HUDEP-2 (cell line): ENCODE measurements at regions not wholly inside any gene's neighbourhood (a gene's known extent, or its start where the extent isn't known, plus 50 kb on each side); places are given as distances from the start of the nearest gene placed in this dataset.
A peak's percentile ranks its signal among the peaks of the same experiment; 100 is the strongest.
"Not testable (repeated sequence)": the region's sequence is repeated elsewhere in the genome, so short reads cannot be mapped to it uniquely, and the experiment has no call there.

Source experiments
- DNase-seq, 76 experiments: peaks; one replicate each; lab custom pipeline; 2025; ENCODE audit not compliant: unreplicated experiment in 76 of 76; lab: John Stamatoyannopoulos, UW

DNA sequence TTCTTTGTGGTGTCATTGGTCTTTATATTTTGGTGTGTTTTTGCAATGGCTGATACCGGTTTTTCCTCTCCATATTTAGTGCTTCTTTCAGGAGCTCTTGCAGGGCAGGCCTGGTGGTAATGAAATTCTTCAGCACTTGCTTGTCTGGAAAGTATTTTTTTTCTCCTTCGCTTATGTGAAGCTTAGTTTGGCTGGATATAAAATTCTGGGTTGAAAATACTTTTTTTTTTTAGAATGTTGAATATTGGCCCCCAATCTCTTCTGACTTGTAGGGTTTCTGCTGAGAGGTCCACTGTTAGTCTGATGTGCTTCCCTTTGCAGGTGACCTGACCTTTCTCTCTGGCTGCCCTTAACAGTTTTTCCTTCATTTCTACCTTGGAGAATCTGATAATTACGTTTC lies 82.7 kb downstream of the XCL2 start:
- not testable (repeated sequence) for DNase-seq

DNA sequence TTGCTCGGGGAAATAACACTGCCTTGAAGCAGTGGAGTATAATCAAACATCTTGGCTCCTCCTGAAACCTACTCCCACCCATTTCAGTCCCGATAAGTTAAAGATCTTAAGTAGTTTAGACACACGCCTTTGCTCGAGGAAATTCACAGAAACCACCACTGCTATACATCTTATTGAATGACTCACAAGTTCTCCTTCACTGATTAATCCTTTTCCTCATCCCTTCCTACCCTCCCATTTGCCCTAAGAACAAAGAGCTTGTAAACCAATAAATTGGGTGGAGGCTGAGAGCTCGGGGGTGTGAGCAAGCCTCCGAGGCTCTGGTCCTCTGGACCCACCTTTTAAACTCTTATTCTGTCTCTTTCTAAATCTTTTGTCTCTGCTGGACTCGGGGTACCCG lies 86.5 kb downstream of the XCL2 start:
- DNase-seq, result peak in 2 of 76 experiments; percentile 4 to 17

DNA sequence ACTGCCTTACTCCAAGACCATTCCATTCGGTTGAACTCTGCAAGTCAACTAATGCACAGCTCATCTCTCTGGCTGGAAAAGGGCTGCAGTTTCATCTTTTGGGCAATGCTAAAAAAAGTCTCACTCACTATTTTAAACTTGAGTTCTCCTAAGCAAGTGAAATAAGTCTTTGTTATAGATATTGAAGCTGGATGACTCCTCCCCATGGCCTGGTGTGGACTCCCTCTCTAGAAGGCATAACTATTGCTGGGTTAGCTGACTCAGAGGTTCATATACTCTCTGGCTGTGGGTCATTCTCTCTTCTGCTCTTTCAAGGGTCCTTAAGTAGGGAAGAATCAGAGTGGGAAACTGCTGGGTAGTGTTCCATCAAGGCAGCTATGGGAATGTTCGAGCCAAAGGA lies 88.0 kb downstream of the XCL2 start:
- DNase-seq, result no peak

- no peak for DNase-seq
These were observed 89.5 kb downstream of the XCL2 start for GRCh38 chr1:168454211-168454815.

DNA sequence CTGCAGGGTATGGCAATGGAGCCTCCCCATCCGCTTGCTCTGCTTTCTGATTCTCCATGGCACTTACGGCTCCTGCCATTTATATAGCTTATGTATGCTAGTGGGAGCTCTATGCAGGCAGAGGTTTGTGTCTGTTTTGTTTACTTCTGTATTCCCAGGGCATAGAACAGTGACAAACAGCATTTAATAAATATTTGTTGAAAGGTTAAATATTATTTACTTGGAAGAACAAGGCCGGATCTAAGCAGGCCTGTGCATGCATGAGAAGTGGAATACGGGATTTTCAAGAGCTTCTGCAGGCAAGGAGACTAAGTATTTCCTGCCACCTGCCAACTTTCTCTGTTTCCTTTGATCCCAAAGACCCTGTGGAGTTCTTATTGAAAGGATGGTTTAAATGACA lies 90.7 kb downstream of the XCL2 start:
- no peak for DNase-seq

- DNase-seq, result peak in 8 of 76 experiments; percentile 0 to 21 (median 13)
These were observed 91.5 kb downstream of the XCL2 start for GRCh38 chr1:168452329-168452728.

DNA sequence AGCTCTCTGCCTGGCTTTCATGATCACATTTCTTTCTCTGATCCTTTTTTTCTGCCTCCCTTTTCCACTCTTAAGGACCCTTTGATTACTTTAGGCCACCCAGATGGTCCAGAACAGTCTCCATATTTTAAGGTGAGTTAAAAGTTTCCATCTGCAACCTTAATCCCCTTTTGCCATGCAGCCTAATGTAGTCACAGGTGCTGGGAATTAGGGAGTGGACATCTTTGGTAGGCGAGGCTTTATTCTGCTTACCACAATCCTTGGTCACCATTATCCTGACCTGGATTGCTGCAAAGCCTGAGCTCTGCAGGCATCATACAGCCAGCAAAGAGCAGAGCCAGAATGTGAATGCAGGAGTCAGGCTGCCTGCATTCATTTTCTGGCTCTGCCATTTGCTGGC lies 95.9 kb downstream of the XCL2 start:
- no peak for DNase-seq

DNA sequence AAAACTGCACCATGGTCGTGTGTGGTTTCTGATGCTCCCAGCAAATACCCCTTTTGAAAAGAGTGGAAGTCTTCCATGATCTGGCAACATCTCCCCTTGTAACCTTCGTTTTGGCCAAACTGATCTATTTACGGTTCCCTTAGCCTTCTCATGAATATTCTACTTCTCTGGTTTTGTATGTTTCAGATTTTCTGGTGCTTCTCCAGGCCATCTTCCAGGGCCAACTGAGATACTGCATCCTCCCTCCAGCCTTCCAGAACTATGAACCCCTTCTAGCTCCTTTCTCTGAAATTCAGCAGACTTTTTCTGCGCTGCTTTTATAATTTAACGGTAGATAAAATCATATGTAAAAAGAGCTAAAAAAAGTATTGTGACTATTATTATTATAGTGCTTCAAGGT lies 97.7 kb downstream of the XCL2 start:
- no peak for DNase-seq

DNA sequence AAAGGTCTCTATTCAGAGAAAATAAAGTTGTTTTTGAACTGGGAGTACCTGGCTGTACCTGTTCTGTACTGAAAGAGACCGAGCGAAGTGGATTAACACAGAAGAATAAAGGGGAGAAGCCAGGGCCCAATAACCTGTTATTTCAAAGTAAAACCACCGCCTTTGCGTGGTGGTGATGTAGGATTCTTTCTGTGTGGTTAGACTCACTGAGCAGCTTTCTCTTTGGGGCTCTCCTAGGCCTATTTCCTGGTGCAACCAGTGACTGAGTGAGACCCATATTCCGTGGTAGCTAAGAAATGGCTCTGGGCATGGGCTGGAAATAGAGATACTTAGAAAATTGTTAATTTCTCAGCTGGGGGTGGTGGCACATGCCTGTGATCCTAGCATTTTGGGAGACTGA lies 99.9 kb downstream of the XCL2 start:
- no peak for DNase-seq

- no peak for DNase-seq
These were observed 100.4 kb downstream of the XCL2 start for GRCh38 chr1:168443356-168443755.

DNA sequence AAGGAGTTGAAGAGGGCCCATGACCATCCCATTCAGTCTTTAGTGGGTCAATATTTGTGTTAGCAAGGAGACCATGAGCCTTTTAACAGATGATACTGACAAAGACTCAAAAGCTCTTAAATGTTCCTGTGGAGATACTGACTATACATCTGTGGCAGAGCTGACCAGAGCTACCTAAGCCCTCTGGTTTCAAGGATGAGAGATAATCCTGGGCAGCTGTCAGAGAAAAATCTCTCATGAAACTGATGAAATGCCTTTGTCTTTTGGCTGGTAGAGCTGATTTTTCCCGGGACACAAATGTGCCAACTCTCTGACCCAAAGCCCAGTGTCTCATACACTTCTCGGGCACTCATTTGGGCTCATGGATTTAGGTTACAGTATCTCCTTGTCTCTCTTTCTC lies 100.9 kb downstream of the XCL2 start:
- no peak for DNase-seq

- DNase-seq, result no peak
These were observed 102.1 kb downstream of the XCL2 start for GRCh38 chr1:168441745-168442144.

GRCh38 chr1:168439456-168440375 lies 104.1 kb downstream of the XCL2 start:
- peak in 59 of 76 experiments; percentile 2 to 80 (median 41) for DNase-seq

GRCh38 chr1:168438626-168439025 lies 105.2 kb downstream of the XCL2 start:
- no peak for DNase-seq

DNA sequence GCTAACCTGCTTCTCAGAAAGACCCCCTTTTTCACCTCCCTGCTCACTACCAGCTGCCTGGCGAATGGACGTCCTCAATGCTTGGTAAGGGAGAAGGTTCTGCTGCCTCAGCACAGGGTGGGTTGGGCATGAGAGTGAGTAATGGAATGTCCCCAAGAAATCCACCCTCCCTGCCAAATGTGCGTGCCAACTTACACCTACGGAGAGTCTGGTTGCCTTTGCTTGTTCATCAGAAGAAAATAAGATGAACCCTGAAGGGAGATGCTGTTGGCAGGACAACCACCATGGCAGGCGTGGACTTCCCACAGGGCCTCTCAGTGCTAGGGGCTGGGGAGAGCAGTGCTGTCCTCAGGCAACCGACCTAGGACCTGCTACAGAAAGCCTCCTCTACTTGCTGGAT lies 106.0 kb downstream of the XCL2 start:
- no peak for DNase-seq

DNA sequence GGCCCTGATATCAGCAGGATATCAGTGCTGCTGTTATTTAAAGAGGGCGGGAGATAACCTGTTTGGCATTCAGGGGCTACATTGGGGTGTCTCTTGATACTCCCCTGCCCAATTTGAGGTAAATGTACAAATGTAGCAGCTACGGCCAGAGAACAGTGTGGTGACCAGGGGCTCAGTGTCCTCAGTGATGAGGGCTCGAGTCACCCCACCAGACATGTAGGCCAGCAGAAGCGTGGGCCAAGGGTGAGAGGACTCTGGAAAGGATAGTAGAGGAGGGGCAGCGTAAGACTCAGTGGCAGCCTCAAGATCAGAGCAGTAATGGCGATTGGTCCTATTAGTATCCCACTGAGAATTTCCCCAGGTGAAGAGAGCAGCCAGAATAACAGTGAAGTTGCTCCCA lies 108.4 kb downstream of the XCL2 start:
- no peak for DNase-seq

DNA sequence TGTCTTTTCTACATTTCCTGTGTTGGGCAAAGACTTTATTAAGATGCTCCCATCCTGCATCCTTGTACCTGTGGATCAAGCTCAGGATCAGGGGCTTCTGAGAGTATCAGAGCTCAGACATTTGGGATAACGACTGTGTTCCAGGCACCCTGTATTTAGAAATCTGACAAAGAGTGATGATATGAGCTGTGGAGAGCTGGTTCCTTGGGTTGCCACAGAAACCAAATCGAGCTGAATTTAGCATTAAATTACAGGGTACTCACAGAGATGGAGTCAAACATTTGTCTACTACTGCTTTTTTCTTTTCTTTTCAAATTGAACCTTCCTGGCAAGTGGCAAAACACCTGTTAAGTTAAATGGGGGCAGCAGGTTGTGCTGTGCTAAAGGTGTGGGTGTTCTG lies 110.6 kb downstream of the XCL2 start:
- DNase-seq, result no peak

DNA sequence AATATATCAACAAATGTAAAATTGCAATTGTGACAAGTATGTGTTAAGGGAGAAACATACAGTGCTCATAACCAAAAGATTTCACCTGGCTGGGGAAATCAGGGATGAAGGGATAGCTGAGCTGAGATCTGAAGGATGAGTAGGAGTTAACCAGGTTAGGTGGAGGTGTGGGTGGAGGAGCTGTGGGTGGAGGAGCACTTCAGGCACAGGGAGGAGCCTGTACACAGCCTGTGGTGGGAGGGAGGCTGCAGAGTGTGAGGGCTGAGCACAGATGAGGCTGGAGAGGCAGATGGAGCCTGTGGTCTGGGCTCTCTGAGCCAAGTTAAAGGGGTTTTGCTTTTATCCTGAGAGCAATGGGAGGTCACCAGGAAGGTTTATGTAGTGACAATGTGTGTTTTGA lies 111.9 kb downstream of the XCL2 start:
- DNase-seq, result no peak

DNA sequence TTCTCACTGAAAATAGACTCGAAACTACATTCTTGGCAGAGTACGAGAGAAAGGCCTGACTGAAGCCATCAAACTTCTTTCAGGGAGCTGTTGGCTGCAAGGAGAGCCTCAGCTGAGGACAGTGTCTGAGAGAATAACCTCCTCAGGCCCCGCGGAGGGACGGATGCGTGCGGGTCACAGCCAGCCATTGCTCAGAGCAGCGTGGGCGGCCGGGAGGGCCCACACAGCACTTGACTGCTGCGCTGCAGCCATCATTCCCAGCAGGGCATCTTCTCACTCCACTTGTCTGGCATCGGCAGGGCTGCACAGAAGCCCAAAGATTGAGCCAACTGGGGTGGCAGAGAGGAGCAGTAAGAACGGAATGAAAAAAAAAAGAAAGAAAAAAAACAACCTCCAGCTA lies 113.5 kb downstream of the XCL2 start:
- DNase-seq, result no peak

GRCh38 chr1:168428063-168428731 lies 115.6 kb downstream of the XCL2 start:
- no peak for DNase-seq

DNA sequence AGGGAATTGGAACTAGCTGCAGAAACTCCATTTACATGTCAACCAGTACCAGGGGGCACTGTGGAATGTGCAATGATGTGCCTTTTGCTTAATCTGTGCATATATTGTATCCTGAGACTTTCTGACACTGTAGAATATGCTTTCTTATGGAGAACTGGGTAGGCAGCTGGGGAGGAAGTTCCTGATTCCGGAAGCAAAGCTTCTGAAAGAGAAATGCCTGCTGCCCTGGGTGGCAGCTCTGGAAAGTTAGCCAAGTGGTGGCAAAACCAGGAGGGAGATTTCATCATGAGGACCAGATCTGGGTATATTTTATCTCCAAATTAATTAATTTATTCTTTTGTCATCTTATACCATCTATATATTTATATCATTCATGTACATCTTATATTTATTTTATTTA lies 116.7 kb downstream of the XCL2 start:
- DNase-seq, result no peak

DNA sequence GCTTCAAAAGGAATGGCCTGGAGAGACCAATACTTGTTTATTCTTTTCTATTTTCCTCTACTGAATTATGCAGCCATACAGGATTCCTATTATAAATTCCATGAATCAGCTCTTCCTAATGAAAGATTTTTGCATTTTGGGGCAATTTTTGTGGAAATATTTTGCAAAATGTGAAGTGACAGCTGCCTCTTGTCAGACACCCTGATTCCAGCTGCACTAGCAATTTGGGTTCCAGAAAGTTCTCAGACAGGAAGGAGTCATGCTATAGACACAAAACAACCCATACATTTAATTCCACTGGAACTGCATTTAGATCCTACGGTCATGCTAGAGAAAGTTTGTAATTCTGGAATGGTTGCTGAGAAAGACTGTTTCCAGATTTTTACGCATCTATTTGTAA lies 119.5 kb downstream of the XCL2 start:
- no peak for DNase-seq
